GM12873 (cell line): ENCODE measurements at regions not wholly inside any gene's neighbourhood (a gene's known extent, or its start where the extent isn't known, plus 50 kb on each side); places are given as distances from the start of the nearest gene placed in this dataset.

Experiments used
- TF ChIP-seq, protein P1 (sequence below): IDR thresholded peaks from 2 replicates; pipeline ENCODE4 v1.5.1; 2012; ENCODE audit warnings: low read depth, mild to moderate bottlenecking, moderate library complexity, low read length, control low read depth; ENCODE audit not compliant: insufficient read depth; ENCODE audit errors: missing control alignments

DNA sequence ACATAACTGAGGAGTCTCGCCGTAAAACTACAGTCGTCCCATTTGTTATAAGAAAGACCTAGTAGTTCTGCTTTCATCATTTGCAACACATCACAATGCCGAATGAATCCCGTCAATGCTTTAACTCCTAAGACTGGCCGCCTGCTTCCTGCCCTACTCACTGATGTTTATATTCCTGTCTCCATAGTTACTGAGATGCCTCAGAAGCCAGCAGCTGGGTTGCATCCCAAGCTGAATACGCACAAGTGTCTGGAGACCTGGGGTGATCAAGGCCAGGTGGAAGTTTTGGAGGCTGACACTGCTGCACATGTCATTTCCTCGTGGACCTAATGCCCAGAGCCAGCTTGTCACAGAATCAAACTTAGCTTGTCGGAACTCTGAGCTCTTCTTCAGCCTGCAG, 95.2 kb upstream of the UBE2E1 start:
- TF ChIP-seq, protein P1, sequence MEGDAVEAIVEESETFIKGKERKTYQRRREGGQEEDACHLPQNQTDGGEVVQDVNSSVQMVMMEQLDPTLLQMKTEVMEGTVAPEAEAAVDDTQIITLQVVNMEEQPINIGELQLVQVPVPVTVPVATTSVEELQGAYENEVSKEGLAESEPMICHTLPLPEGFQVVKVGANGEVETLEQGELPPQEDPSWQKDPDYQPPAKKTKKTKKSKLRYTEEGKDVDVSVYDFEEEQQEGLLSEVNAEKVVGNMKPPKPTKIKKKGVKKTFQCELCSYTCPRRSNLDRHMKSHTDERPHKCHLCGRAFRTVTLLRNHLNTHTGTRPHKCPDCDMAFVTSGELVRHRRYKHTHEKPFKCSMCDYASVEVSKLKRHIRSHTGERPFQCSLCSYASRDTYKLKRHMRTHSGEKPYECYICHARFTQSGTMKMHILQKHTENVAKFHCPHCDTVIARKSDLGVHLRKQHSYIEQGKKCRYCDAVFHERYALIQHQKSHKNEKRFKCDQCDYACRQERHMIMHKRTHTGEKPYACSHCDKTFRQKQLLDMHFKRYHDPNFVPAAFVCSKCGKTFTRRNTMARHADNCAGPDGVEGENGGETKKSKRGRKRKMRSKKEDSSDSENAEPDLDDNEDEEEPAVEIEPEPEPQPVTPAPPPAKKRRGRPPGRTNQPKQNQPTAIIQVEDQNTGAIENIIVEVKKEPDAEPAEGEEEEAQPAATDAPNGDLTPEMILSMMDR = no peak

DNA sequence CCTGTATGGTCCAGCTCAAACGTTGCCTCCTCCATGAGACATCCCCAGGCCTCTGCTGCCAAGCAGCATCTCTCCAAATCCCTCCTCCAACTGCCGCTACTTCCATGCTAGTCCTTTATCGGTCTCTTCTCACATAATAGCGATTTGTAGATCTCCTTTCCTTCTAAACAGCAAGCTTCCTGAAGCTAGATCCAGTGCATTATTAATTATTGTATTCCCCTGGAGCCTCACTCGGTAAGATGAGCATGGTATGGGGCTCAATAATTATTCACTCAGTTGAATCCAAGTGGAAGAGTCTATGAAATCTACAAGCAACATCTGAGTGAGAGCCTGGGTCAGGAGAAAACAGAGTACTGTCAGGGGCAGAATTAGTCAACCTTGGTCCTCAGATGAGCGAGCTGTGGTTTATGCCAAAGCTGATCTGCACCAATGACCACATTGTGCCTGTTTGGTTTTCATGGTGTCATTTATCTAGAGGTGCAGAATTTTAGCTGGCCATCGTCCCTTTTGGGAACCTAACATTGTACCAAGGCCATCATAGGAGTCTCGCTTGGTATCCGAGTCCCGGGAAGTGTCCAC, 93.8 kb upstream of the UBE2E1 start:
- TF ChIP-seq, protein P1 = no peak

DNA sequence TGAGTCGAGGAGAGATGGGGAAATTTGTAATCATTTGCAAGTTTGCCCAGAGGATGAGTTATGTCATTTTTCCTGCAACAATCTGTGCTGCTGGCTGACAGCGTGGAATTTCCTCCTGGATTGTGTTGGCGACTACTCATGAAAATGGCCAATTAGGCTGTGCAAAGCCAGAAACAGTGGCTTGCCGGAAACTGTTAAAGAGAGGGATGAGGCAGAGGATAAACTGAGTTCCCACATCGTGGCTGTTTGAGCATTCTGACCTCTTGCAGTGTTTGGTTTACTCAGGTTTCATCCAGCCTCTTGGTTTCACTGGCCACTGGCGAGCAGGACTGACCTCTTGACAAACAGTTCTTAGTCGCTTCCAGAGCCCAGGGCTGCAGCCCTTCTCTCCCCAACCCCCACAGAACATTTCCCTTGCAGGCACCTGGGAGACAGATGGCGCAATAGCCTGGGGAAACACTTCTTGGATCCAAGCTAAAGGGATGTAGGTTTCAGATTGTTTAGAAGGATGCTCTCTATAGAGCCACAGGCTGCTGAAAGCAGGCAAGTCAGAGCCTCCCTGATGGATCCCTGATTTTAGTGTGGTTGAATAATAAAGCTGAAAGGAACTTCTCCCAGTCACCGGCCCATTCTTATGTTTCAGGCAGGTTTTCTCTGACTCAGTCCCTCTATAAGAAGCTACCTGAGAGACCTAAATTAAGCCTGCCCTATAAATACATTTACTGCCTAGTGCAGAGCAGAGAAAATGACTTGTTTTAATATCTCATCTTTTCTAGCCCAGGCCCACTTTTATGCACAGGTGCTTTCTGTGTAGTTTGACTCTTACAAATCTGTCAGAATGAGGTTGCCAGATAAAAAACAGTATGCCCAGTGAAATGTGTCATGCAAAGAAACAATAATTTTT, 92.8 kb upstream of the UBE2E1 start:
- TF ChIP-seq, protein P1 = no peak

DNA sequence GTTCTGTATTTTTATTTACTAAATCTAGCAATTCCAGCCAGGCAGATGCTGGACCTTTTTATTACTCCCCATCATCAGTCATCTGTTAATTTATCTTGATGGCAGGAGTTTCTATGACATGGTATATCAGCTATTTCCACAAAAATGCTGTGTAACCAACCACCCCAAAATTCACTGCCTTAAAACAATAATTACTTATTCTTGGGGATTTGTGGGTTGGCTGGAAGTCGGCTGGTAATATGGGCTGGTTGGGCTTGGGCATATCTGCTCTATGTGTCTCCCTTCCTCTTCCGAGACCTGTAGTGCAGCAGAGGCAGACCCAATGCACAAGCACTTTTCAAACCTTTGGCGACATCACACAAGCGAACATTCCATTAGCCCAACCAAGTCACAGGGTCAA, 92.1 kb upstream of the UBE2E1 start:
- TF ChIP-seq, protein P1 = no peak

DNA sequence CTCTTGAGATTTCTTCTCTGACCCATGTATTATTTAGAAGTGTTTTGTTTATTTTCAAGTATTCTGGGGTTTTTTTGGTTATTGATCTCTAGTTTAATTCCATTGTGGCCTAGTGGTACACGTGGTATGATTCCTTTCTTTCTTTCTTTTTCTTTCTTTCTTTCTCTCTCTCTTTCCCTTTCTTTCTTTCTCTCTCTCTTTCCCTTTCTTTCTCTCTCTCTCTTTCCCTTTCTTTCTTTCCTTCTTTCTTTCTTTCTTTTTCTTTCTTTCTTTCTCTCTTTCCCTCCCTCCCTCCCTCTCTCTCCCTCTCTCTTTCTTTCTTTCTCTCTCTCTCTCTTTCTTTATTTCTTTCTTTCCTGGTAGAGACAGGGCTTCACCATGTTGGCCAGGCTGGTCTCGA, 85.7 kb upstream of the UBE2E1 start:
- TF ChIP-seq, protein P1 = no peak

DNA sequence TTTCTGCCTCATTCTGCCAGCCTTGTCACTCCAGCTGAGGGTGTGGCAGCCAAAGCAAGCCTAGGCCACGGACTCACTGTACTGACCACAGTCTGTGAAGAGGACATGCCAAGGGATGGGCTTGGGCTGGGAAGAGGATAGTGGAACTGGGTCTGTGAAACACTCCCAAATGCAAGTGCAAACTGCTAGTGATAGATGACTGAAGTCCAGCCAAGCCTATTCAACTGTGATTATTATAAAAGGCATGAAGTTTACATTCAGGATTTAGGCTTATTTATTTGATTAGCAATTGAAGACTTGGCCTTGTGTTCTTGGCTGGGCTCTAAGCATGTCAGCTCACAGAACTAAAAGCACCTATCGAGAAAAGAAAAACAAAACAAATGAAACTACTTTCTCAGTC, 84.9 kb upstream of the UBE2E1 start:
- TF ChIP-seq, protein P1 = no peak

DNA sequence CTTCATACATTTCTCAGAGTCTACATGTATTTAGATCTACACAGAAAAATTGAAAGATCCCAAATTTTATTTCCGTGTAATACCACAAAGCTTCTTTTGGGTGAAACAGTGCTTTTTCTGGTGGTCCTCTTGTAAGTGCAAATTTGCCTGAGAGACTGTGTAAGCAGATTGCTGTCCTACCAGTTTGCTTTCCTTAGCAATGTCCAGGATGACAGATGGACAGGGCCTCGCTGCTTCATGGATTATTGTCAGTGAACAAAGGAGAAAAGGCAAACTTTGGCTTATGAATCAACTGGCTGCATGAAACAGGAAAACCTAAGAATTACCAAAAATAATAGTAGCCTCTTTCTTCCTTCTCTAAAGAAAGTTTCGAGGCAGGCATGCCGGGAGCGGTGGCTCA, 82.6 kb upstream of the UBE2E1 start:
- TF ChIP-seq, protein P1 = no peak
